Stimulated activated CD4-positive, alpha-beta T cell treated with anti-CD3 and anti-CD28 coated beads, Interleukin-12 subunit alpha, Interleukin-12 subunit beta, amount 100 ng/mL, for 24 hours (primary cell): ENCODE measurements at regions not wholly inside any gene's neighbourhood (a gene's known extent, or its start where the extent isn't known, plus 50 kb on each side); places are given as distances from the start of the nearest gene placed in this dataset.

Experiments used
- DNase-seq, 2 experiments: peaks; one replicate each; pipeline ENCODE4 v3.0.0-alpha.2; 2020; ENCODE audit warnings: low read depth in 2 of 2

DNA sequence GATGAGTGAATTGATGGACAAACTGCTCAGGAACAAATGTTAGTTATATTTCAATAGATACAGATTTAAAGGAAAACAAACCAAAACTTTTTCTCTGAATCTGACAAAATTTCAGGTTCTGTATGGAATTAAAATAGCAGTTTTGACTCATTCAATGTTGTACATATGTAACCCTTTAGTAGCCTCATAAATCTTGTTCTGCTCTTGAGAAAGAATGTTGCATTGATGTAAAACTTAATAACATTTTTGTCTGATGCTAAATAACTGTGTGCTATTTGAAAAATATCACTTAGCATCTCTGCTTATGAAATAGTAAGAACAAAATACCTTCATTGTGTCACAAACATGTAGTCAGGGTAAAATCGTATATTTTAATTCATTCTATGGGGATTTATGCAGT lies 168.9 kb upstream of the NOVA1 start:
- DNase-seq, result no peak

GRCh38 chr14:26773906-26774593 lies 176.2 kb upstream of the NOVA1 start:
- no peak for DNase-seq

DNA sequence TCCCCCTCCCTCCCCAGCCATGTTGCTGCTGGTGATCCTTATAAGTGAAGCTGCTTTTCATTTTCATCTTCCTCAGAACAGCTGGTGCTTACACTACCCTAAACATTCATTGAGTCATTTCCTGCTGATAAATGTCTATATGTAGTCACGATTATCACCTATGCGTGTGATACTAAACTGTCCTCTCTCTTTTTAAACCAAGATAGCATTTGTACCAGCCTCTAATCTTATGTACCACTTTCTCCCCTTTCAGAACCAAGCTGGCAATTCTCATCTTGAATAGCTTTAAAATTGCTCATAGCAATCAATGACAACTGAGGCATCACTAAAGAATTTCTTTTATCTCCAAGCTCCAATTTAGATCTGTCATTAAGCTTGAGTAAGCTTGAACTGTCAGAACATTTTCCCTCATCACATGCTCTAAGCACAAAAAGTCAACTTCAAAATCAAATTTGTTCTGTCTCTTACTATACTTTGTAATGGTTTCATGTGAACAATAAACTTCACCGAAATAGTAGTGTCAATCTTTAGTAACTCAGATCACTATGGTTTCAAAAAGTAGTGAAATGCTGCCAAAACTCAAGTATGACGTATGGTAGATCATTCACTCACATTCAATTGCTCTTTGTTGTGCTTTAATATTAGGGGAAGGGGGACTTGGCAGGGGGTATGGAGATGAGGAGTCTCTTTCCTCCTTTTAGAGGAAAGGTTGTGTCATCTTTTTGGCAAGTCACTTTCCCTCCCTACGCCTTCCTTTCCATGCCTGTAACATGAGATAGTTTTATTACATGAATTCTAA lies 178.1 kb upstream of the NOVA1 start:
- DNase-seq, result no peak

- no peak for DNase-seq
Measured at GRCh38 chr14:26791117-26791806, 193.4 kb upstream of the NOVA1 start.

DNA sequence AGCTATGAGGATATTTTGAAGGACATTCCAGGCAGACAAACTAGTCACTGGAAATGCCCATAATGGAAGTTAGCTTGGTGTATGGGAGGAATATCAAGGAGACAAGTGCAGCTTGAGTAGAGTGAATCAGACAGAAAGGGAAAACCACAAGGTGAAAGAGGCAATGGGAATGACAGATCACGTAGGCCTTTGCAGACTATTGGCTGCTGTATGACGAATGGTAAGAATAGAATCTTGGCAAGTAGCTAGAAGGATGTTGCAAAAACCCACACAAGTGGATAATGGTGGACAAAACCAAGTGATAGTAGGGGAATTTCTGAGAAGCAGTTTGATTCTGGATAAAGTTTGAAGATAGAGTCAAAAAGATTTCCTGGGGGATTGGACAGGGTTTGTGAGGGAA lies 196.9 kb upstream of the NOVA1 start:
- DNase-seq, result no peak

DNA sequence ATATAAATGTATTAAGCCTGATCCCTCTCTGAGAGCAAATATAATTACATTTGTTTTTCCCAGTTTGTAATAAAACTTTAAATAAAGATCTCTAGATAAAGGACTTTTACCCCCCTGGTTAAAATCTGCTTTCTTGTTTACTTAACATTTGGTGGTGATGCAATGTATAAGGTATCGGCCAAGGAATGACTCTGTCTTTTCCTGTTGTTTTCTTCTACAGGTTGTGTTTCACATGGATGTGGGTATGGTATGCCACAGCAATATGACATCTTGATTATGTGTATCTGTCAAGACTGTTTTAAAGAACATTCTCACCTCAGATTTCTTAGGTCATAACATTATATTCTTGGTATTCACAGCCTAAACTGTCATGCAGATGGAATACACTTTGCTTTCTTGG lies 210.6 kb upstream of the NOVA1 start:
- DNase-seq, result no peak

DNA sequence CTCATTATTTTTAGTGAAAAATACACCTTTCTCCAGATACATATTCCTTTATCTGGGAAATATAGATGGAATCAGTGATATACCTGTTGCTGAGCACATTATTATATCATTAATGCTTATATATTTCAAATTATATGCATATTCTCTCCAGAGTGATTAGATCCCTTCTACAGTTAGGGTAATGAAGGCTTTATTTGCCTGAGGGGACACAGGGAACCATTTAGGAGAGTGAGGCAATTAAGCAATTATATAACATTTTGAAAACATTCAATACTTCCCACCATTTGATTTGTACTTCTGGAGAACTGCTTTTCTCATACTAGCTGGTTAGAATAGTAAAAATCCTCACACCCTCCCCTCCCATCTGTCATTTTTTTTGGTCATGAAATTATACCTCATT lies 212.8 kb upstream of the NOVA1 start:
- DNase-seq, result no peak

DNA sequence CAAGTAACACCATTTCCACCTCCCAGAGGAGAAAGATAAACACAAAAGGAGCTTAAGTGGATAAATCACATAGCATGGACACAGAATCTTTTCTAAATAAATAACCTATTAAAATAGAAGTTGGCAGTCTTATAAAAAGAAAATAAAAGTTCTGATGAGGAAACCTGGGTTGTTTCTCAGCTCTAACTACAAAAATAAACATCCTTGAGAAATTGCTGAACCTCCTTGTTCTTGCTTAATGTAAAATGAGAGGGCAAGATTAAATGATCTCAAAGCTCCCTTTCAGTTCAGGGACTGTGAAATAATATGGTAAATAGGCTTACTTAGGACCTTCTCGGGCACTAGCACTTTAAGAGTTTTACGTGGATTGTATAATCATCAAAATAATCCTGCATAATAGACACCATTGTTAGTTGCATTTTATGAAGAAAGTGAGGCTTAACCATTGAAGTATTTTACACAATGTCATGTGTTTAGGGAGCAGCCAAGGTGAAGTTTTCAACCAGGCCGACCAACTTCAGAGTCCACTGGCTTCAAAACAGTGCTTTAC lies 214.0 kb upstream of the NOVA1 start:
- no peak for DNase-seq

GRCh38 chr14:26820138-26820537 lies 222.3 kb upstream of the NOVA1 start:
- no peak for DNase-seq

DNA sequence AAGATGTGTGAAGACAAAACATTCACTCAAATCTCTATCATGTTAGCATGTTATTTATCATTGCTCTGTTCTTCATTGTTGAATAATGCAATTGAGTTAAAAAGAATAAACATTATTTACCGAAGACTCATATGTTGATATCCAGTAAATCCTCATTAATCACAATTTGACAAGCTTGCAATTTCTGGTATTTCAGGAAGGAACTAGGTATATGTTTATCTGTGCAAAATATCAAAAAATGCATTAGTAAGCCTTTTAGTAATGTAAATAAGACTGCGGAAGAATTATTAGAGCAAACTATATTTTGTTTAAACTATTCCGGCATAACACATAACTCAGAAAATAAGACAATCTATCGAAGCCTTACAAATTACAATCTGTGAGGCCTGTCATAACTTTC lies 222.7 kb upstream of the NOVA1 start:
- no peak for DNase-seq

DNA sequence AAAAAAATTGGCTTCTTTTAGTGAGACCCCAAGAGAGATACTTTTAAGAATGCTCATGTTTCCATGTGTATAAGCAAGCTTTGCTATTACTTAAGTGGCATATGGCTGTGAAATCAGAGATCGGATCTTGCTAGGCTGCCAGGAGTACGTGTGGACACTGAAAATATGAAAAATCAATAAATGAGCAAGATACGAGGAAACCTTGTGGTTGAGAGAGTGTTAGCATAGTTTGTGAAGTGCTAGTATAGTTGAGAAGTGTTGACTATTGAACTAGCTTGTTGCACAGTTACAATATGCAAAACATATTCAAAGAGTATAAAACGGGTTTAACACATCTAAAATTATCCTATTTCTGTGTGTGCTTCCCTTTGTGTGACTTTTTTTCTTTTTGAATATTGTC lies 230.9 kb upstream of the NOVA1 start:
- DNase-seq, result no peak

- no peak for DNase-seq
Measured at GRCh38 chr14:26833621-26834176, 235.9 kb upstream of the NOVA1 start.

GRCh38 chr14:26835979-26836570 lies 238.2 kb upstream of the NOVA1 start:
- no peak for DNase-seq

DNA sequence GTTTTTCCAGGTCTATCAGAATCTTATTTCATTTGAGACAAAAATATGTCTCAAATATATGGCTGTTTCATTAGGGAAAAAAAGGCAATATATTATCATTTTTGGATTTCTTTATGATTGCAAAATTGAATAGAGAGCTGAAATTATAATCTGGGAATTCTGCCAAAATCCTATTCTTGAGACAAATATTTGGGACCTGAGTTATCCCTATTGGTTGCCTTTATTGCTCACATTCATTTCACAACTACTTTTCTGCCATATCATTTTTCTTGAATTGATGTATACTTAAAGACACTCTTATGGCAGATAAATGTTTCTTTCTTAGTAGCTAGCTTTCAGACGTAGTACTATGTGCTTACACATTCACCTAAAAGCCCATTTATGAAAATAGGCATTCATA lies 241.6 kb upstream of the NOVA1 start:
- no peak for DNase-seq

GRCh38 chr14:26841326-26841725 lies 243.5 kb upstream of the NOVA1 start:
- no peak for DNase-seq

- DNase-seq, result no peak
Measured at GRCh38 chr14:26841920-26842741, 244.3 kb upstream of the NOVA1 start.

- DNase-seq, result no peak
Measured at GRCh38 chr14:26845151-26845818, 247.5 kb upstream of the NOVA1 start.

DNA sequence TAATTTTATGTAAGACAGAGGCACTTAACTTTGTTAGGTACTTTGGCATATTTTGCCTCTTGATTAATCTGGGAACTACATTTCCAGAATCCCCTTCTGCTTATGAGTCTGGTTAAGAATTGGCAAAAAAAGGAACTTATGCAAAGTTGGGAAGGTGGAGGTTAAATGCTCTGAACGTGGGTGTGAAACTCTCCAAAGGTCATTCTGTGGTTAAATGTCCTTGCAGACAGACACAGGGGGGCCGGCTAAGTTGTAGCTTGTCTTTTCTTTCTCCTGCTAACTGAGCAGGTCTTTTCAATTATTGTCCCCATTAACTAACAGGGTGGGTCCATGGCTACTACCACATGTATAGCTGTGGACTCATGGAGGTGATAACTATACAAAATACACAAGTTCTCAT lies 248.6 kb upstream of the NOVA1 start:
- DNase-seq, result no peak

DNA sequence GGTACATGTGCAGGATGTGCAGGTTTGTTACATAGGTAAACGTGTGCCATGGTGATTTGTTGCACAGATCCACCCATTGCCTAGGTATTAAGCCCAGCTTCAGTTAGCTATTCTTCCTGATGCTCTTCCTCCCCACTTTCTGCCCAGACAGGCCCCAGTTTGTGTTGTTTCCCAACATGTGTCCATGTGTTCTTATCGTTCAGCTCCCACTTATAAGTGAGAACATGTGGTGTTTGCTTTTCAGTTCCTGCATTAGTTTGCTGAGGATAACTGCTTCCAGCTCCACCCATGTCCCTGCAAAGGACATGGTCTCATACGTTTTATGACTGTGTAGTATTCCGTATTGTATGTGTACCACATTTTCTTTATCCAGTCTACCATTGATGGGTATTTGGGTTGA lies 251.7 kb upstream of the NOVA1 start:
- DNase-seq, result no peak

- no peak for DNase-seq
Measured at GRCh38 chr14:26851793-26852192, 254.0 kb upstream of the NOVA1 start.
